Choroid plexus epithelial cell (primary cell): ENCODE measurements at regions not wholly inside any gene's neighbourhood (a gene's known extent, or its start where the extent isn't known, plus 50 kb on each side); places are given as distances from the start of the nearest gene placed in this dataset.

ENCODE experiments used
- DNase-seq: peaks from one replicate; pipeline ENCODE4 v3.0.0-alpha.2; 2010; ENCODE audit warnings: low read depth
- H3K4me3 ChIP-seq: 2 replicates; pipeline ENCODE4 v1.5.1; 2011; ENCODE audit warnings: low read depth, mild to moderate bottlenecking, control low read depth, low read length, moderate library complexity
- TF ChIP-seq, protein P1 (sequence below): conservative IDR thresholded peaks from 2 replicates; pipeline ENCODE4 v1.5.1; 2011; ENCODE audit warnings: low read depth, mild to moderate bottlenecking, control low read depth, inconsistent platforms, low read length, moderate library complexity

DNA sequence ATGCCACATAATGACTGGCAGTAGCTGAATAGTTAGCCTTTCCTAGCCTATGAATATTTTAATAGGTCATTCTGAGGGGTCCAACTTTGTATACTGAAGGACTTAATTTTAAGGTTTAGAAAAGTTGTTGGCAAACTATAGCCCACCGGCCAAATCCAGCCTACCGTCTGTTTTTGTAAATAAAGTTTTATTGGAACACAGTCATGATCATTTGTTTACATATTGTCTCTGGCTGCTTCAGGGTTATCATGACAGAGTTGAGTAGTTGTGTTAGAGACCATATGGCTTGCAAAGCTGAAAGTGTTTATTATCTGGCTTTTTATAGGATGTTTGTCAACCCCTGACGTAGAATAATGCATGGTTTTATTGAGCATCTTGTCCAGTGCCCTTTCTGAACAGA is 73.4 kb downstream of the NTMT2 start:
- TF ChIP-seq, protein P1, sequence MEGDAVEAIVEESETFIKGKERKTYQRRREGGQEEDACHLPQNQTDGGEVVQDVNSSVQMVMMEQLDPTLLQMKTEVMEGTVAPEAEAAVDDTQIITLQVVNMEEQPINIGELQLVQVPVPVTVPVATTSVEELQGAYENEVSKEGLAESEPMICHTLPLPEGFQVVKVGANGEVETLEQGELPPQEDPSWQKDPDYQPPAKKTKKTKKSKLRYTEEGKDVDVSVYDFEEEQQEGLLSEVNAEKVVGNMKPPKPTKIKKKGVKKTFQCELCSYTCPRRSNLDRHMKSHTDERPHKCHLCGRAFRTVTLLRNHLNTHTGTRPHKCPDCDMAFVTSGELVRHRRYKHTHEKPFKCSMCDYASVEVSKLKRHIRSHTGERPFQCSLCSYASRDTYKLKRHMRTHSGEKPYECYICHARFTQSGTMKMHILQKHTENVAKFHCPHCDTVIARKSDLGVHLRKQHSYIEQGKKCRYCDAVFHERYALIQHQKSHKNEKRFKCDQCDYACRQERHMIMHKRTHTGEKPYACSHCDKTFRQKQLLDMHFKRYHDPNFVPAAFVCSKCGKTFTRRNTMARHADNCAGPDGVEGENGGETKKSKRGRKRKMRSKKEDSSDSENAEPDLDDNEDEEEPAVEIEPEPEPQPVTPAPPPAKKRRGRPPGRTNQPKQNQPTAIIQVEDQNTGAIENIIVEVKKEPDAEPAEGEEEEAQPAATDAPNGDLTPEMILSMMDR, result no peak
- DNase-seq, result no peak

DNA sequence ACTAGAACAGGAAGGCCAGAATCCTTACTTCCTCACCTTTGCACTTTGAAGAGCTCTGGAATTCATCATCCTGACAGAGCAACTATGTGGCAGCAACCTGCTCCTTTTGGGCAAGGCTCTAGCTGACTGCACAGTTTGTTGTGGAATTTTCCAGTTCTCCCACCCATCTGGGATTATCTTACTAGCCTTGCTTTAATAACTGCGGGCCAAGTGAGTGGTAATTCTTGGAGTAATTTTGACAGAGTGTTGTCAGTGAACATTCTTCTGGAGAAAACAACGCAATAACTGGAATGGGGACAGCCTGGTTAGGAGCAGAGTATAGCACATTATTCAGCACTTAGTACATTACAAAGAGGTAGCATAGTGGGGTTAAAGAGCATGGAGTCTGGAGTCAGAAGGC is 75.3 kb downstream of the NTMT2 start:
- TF ChIP-seq, protein P1, result no peak
- no peak overlapping the region for H3K4me3 ChIP-seq
- no peak for DNase-seq

More for the DNA sequence above, 73.4 kb downstream of the NTMT2 start:
- H3K4me3 ChIP-seq, result no peak overlapping the region

DNA sequence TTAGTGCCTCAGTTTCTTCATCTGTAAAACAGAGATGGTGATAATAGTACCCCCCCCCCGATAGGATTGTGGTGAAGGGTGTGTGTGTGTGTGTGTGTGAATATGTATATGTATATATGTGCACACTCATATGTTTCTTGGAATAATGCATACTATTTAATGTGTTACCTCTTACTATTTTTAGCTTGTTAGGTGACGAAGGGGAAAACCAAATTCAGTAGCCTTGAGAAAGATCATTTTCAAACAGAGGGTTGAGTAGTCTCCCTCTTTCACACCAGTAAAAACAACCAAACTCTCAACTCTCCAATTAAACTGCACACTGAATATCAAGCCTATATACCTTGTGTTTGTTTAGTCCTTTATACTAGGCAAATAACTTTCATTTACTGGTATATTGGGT is 75.7 kb downstream of the NTMT2 start:
- TF ChIP-seq, protein P1, result no peak
- no peak overlapping the region for H3K4me3 ChIP-seq
- DNase-seq, result no peak

DNA sequence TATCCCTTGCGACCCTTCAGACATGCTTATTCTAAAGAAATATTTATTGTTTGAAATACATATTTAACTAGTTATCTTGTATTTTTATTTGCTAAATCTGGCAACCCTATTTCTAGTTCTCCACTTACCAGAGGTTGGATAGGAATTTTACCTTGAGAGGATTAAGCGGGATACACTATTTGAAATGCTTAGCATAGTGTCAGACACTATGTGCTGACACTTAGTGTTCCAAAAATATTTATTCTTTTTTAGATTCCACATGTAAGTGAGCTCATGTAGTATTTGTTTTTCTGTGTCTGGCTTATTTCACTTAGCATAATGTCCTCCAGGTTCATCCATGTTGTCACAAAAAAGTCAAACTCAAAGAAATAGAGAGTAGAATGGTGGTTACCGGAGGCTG is 78.7 kb downstream of the NTMT2 start:
- TF ChIP-seq, protein P1, result no peak
- H3K4me3 ChIP-seq, result no peak overlapping the region
- no peak for DNase-seq

DNA sequence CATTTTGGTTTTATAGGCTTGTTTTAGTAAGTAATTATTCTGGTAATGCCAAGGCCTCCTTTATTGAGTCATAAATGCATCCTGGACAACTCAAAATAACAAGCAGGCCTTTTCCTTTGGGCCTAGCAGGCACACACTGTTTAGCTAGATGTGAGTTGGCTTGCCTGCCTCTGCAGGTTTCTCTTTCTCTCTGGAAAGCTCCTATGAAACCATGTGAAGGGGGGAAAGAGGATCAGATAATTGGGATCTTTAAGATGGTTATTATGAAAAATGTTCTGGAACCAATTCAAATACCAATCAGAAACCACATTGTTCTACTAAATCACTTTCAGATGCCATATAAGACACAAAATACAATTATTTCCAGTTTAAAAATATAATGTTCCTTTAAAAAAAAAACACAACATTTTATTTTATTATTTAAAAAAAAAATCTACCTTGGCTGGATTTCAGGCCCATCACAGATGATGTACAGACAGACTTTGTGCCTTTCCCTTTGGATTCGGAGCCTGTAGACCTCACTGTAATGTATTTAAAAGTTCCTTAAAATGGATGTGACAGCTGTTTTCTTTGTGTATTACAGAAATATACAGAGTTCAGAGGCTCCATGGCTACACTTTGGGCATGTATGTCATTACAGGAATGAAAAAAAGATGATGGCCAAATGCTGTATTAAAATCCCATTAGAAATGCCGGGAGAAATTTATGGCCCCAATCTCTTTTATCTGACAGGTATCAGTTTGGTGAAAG is 80.2 kb downstream of the NTMT2 start:
- no peak for DNase-seq
- TF ChIP-seq, protein P1, result no peak
- no peak overlapping the region for H3K4me3 ChIP-seq

DNA sequence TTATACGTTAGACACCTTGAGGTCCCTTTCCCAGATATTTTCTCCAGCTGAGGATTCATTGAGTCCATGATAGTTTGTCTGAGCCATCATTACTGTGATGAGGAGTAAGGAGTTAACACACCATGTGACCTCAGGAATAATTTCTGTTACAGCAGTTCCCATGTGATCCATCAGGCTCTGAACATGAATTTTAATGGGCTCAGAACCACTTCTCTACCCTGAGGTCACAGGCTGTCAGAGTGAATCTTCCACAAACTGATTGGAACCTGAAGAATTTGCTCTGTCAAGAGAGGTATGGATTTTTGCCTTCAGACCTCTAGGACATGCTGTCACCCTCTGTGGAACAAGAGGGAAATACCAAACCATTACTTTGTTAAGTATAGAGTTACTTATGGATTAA is 81.0 kb downstream of the NTMT2 start:
- TF ChIP-seq, protein P1, result no peak
- no peak for DNase-seq
- H3K4me3 ChIP-seq, result no peak overlapping the region

DNA sequence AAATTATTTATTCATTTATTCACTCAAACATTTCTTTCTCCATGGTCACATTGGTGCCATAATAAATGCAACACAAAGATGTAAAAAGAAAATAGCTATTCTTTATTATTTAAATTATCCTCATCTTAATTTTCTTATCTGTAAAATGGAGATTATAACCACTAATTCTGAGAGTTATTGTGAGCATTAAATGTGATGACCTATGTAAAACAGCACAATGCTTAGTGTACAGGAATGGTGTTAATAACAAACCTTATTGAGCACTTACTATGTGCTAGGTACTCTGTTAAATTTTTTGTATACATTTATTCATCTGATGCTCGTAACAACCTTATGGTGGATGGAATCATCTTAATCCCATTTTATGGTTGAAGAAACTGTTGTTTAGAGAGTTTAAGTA is 84.6 kb downstream of the NTMT2 start:
- no peak for DNase-seq
- H3K4me3 ChIP-seq, result no peak overlapping the region
- TF ChIP-seq, protein P1, result no peak
